ENCODE measurements at regions not wholly inside any gene's neighbourhood (a gene's known extent, or its start where the extent isn't known, plus 50 kb on each side); places are given as distances from the start of the nearest gene placed in this dataset.

GRCh38 chr5:3375586-3376311 is 219.9 kb upstream of the IRX1 start:
- no peaks in the 10 kb centered on the region for H3K27me3 ChIP-seq (replicated peaks; ENCODE audit: insufficient read depth)
- TF ChIP-seq POLR2AphosphoS5 (IDR thresholded peaks at IDR 0.05) (no peak), CTCF (IDR thresholded peaks at IDR 0.05) (no peak), POLR2A (IDR thresholded peaks at IDR 0.05) (no peak)
- H3K4me3 ChIP-seq, result no peak overlapping the region
- no peak for DNase-seq (ENCODE audit: low spot score)
- WGBS, result 48% methylated on average over 2 of the region's 2 CpGs
- no peaks in the 10 kb centered on the region for H3K4me1 ChIP-seq (replicated peaks)
- intact Hi-C loops (cut with DNase I), result no loop called here
- no peaks in the 10 kb centered on the region for H3K9me3 ChIP-seq
- no peaks in the 10 kb centered on the region for H3K36me3 ChIP-seq
- H3K27ac ChIP-seq, result no peak overlapping the region

DNA sequence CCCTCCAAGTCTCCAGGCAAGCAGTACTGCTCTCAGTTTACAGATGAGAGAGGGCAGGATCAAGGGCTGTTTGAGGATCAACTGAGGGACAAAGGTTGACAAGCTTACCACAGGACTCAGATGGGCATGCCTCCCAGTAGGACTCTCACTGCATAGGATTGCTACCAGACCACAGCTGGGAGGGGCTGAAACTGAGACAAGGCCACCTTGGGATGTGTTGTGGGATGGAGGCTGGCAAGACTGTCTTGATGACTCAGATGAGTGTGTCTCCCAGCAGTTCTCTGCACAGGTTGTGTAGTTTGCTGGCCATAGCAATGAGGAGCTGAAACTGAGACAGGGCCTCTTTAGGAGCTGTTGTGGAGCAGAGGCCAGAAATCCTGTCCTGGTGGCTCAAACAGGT is 222.2 kb upstream of the IRX1 start:
- H3K4me1 ChIP-seq (replicated peaks), result no peaks in the 10 kb centered on the region
- DNase-seq (ENCODE audit: low spot score), result no peak

DNA sequence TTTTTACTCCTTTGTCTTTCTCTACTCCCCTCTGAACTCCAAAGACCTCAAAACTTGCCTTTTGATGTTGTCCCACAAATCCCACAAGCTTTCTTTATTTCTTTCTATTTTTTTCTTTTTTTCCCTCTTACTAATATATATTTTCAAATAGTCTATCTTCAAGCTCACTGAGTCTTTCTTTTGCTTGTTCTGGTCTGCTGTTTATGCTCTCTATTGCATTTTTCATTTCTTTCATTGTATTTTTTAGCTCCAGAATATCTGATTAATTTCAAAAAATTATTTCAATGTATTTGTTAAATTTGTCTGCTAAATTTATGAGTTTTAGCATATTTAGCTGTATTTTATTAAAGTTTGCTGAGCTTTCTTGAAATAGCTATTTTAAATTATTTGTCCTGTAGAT is 223.3 kb upstream of the IRX1 start:
- Histone ChIP-seq H3K27me3 (replicated peaks; ENCODE audit: insufficient read depth) (no peaks in the 10 kb centered on the region), H3K36me3 (no peaks in the 10 kb centered on the region), H3K9me3 (no peaks in the 10 kb centered on the region), H3K27ac (no peak overlapping the region), H3K4me1 (replicated peaks) (no peaks in the 10 kb centered on the region), H3K4me3 (no peak overlapping the region)
- TF ChIP-seq POLR2AphosphoS5 (IDR thresholded peaks at IDR 0.05) (no peak), POLR2A (IDR thresholded peaks at IDR 0.05) (no peak), CTCF (IDR thresholded peaks at IDR 0.05) (no peak)
- intact Hi-C loops (cut with DNase I), result no loop called here
- no peak for DNase-seq (ENCODE audit: low spot score)

More for the DNA sequence above, 222.2 kb upstream of the IRX1 start:
- Histone ChIP-seq H3K36me3 (no peaks in the 10 kb centered on the region), H3K27ac (no peak overlapping the region), H3K9me3 (no peaks in the 10 kb centered on the region), H3K27me3 (replicated peaks; ENCODE audit: insufficient read depth) (no peaks in the 10 kb centered on the region), H3K4me3 (no peak overlapping the region)
- TF ChIP-seq POLR2AphosphoS5 (IDR thresholded peaks at IDR 0.05) (no peak), CTCF (IDR thresholded peaks at IDR 0.05) (no peak), POLR2A (IDR thresholded peaks at IDR 0.05) (no peak)
- intact Hi-C loops (cut with DNase I), result no loop called here

- Histone ChIP-seq H3K27ac (no peak overlapping the region), H3K9me3 (no peaks in the 10 kb centered on the region), H3K36me3 (no peaks in the 10 kb centered on the region), H3K27me3 (replicated peaks; ENCODE audit: insufficient read depth) (no peaks in the 10 kb centered on the region), H3K4me3 (no peak overlapping the region), H3K4me1 (replicated peaks) (no peaks in the 10 kb centered on the region)
- WGBS, result 93% methylated on average over 5 of the region's 5 CpGs
- intact Hi-C loops (cut with DNase I), result no loop called here
- no peak for DNase-seq (ENCODE audit: low spot score)
- TF ChIP-seq POLR2AphosphoS5 (IDR thresholded peaks at IDR 0.05) (no peak), CTCF (IDR thresholded peaks at IDR 0.05) (no peak), POLR2A (IDR thresholded peaks at IDR 0.05) (no peak)
Observed at GRCh38 chr5:3365501-3366215, 230.0 kb upstream of the IRX1 start.

GRCh38 chr5:3364941-3365340 is 230.7 kb upstream of the IRX1 start:
- 61% methylated on average over 4 of the region's 4 CpGs for WGBS
- no peaks in the 10 kb centered on the region for H3K9me3 ChIP-seq
- intact Hi-C loops (cut with DNase I), result no loop called here
- no peaks in the 10 kb centered on the region for H3K36me3 ChIP-seq
- H3K27ac ChIP-seq, result no peak overlapping the region
- DNase-seq (ENCODE audit: low spot score), result no peak
- H3K4me1 ChIP-seq (replicated peaks), result no peaks in the 10 kb centered on the region
- TF ChIP-seq CTCF (IDR thresholded peaks at IDR 0.05), result no peak
- TF ChIP-seq POLR2A (IDR thresholded peaks at IDR 0.05), result no peak
- no peak for TF ChIP-seq POLR2AphosphoS5 (IDR thresholded peaks at IDR 0.05)
- no peaks in the 10 kb centered on the region for H3K27me3 ChIP-seq (replicated peaks; ENCODE audit: insufficient read depth)
- no peak overlapping the region for H3K4me3 ChIP-seq
